DOHH2 (cell line): ENCODE measurements at regions not wholly inside any gene's neighbourhood (a gene's known extent, or its start where the extent isn't known, plus 50 kb on each side); places are given as distances from the start of the nearest gene placed in this dataset.

Source experiments
- H3F3A ChIP-seq: fragments of 200-600 bp; sonication (generic), shearing (Covaris generic); 2 replicates; pipeline ENCODE4 v1.6.0; 2016; ENCODE audit warnings: antibody characterized with exemption, mild to moderate bottlenecking; ENCODE audit not compliant: control insufficient read depth, insufficient read depth
- H3K27ac ChIP-seq: fragments of 200-600 bp; sonication (generic); 2 replicates; pipeline ENCODE4 v1.5.1; 2014; ENCODE audit warnings: low read depth, mild to moderate bottlenecking, low read length, moderate library complexity
- H3K27me3 ChIP-seq: fragments of 200-600 bp; sonication (generic); 2 replicates; pipeline ENCODE4 v1.6.1; 2014; ENCODE audit warnings: mild to moderate bottlenecking, low read length, mixed read lengths; ENCODE audit not compliant: control insufficient read depth
- H3K36me3 ChIP-seq: fragments of 200-600 bp; sonication (generic); 2 replicates; pipeline ENCODE4 v1.6.1; 2014; ENCODE audit warnings: mild to moderate bottlenecking, low read length, moderate library complexity, mixed read lengths; ENCODE audit not compliant: control insufficient read depth
- H3K4me1 ChIP-seq: fragments of 200-600 bp; sonication (generic); 2 replicates; pipeline ENCODE4 v1.6.1; 2014; ENCODE audit warnings: mild to moderate bottlenecking, low read length, mixed read lengths; ENCODE audit not compliant: control insufficient read depth
- H3K4me2 ChIP-seq: fragments of 200-600 bp; sonication (generic); 2 replicates; pipeline ENCODE4 v1.6.0; 2014; ENCODE audit warnings: mild to moderate bottlenecking, low read length, moderate library complexity
- H3K4me3 ChIP-seq: fragments of 200-600 bp; sonication (generic); 2 replicates; pipeline ENCODE4 v1.5.1; 2014; ENCODE audit warnings: mild to moderate bottlenecking, low read length, mixed read lengths
- H3K79me2 ChIP-seq: fragments of 200-600 bp; sonication (generic); 2 replicates; pipeline ENCODE4 v1.6.1; 2014; ENCODE audit warnings: mild to moderate bottlenecking, low read length, mixed read lengths; ENCODE audit not compliant: control insufficient read depth
- H3K9me2 ChIP-seq: fragments of 200-600 bp; sonication (generic); replicated peaks from 2 replicates; pipeline ENCODE4 v1.6.1; 2014; ENCODE audit warnings: mild to moderate bottlenecking, low read length, mixed read lengths; ENCODE audit not compliant: control insufficient read depth
- H3K9me3 ChIP-seq: fragments of 200-600 bp; sonication (generic); 2 replicates; pipeline ENCODE4 v1.6.1; 2014; ENCODE audit warnings: antibody characterized with exemption, low read length, mixed read lengths; ENCODE audit not compliant: control insufficient read depth, insufficient read depth
- H4K20me1 ChIP-seq: fragments of 200-600 bp; sonication (generic); 2 replicates; pipeline ENCODE4 v1.6.0; 2014; ENCODE audit warnings: low read depth, mild to moderate bottlenecking, antibody characterized with exemption, low read length, moderate library complexity; ENCODE audit not compliant: control insufficient read depth, insufficient read depth
- CTCF ChIP-seq: fragments of 200-600 bp; sonication (generic); IDR thresholded peaks from one replicate; pipeline ENCODE4 v1.5.1; 2014; ENCODE audit warnings: antibody characterized with exemption, mild to moderate bottlenecking, low read depth, low read length; ENCODE audit not compliant: poor library complexity, severe bottlenecking
- EZH2phosphoT487 ChIP-seq: fragments of 200-600 bp; sonication (generic); IDR thresholded peaks from 2 replicates; pipeline ENCODE4 v1.6.1; 2017; ENCODE audit warnings: borderline replicate concordance, mild to moderate bottlenecking, antibody characterized with exemption, low read length, moderate library complexity, mixed read lengths

GRCh38 chr6:96450082-96450769, 71.4 kb upstream of the UFL1 start:
- no peak overlapping the region for H3K4me3 ChIP-seq
- H4K20me1 ChIP-seq = no peaks in the 10 kb centered on the region
- no peaks in the 10 kb centered on the region for H3K79me2 ChIP-seq
- H3K4me2 ChIP-seq = no peak overlapping the region
- no peaks in the 10 kb centered on the region for H3F3A ChIP-seq
- no peaks in the 10 kb centered on the region for H3K9me3 ChIP-seq
- no peaks in the 10 kb centered on the region for H3K36me3 ChIP-seq
- H3K4me1 ChIP-seq = no peaks in the 10 kb centered on the region
- H3K27me3 ChIP-seq = no peaks in the 10 kb centered on the region
- TF ChIP-seq CTCF (no peak), EZH2phosphoT487 (no peak)
- H3K27ac ChIP-seq = no peak overlapping the region
- H3K9me2 ChIP-seq = no peaks in the 10 kb centered on the region

- Histone ChIP-seq H3F3A (no peaks in the 10 kb centered on the region), H3K9me3 (no peaks in the 10 kb centered on the region), H3K79me2 (no peaks in the 10 kb centered on the region), H3K4me2 (no peak overlapping the region), H3K9me2 (no peaks in the 10 kb centered on the region), H3K4me3 (no peak overlapping the region), H4K20me1 (no peaks in the 10 kb centered on the region), H3K27me3 (no peaks in the 10 kb centered on the region), H3K4me1 (no peaks in the 10 kb centered on the region), H3K36me3 (no peaks in the 10 kb centered on the region), H3K27ac (no peak overlapping the region)
- TF ChIP-seq CTCF (no peak), EZH2phosphoT487 (no peak)
Observed at GRCh38 chr6:96450770-96451130, 70.9 kb upstream of the UFL1 start.

DNA sequence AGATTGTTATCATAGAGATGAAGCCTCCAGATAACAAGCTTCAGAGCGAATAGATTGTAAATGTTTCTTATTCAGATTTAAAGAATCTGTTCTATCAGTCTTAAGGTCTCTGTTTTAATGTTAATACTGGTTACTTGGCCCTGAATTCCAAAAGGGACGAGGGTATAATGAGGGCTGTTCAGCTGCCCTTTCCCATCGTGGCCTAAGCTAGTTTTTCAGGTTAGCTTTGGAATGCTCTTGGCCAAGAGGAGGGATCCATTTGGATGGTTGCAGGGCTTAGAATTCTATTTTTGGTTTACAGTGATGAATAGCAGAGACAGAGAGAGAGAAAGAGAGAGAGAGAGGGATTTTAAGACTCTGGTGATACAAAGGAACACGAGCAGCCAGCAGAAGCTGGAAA, 62.8 kb upstream of the UFL1 start:
- TF ChIP-seq CTCF (no peak), EZH2phosphoT487 (no peak)
- no peaks in the 10 kb centered on the region for H3K9me3 ChIP-seq
- H3F3A ChIP-seq = no peaks in the 10 kb centered on the region
- H3K4me3 ChIP-seq = no peak overlapping the region
- H3K4me2 ChIP-seq = no peak overlapping the region
- H3K27ac ChIP-seq = no peak overlapping the region
- no peaks in the 10 kb centered on the region for H3K27me3 ChIP-seq
- H4K20me1 ChIP-seq = no peaks in the 10 kb centered on the region
- H3K9me2 ChIP-seq = no peaks in the 10 kb centered on the region
- H3K4me1 ChIP-seq = no peaks in the 10 kb centered on the region
- H3K79me2 ChIP-seq = no peaks in the 10 kb centered on the region
- H3K36me3 ChIP-seq = no peaks in the 10 kb centered on the region
